Lower leg skin (tissue), 3 donors: ENCODE measurements at regions not wholly inside any gene's neighbourhood (a gene's known extent, or its start where the extent isn't known, plus 50 kb on each side); places are given as distances from the start of the nearest gene placed in this dataset.

Experiments used
- CTCF ChIP-seq, 3 donors: fragments of 450-650 bp; IDR thresholded peaks; one replicate each; pipeline ENCODE4 v1.5.1; 2016; ENCODE audit warnings: antibody characterized with exemption in 3 of 3, mild to moderate bottlenecking in 3 of 3, moderate library complexity in 2 of 3
- POLR2A ChIP-seq, 2 donors: fragments of 450-650 bp; IDR thresholded peaks; one replicate each; pipeline ENCODE4 v1.6.1; 2016 to 2017; ENCODE audit warnings: antibody characterized with exemption in 2 of 2, mild to moderate bottlenecking in 1 of 2, moderate library complexity in 1 of 2

- TF ChIP-seq CTCF (IDR thresholded peaks at IDR 0.05) (no peak), POLR2A (IDR thresholded peaks at IDR 0.05) (no peak)
Measured at GRCh38 chr7:41084381-41084780, 618.5 kb downstream of the INHBA start.
